NCI-H526 treated with DMSO at 0.1 percent for 48 hours (cell line): ENCODE measurements at regions not wholly inside any gene's neighbourhood (a gene's known extent, or its start where the extent isn't known, plus 50 kb on each side); places are given as distances from the start of the nearest gene placed in this dataset.
A peak's percentile ranks its signal among the peaks of the same experiment; 100 is the strongest.

ENCODE experiments used
- DNase-seq: peaks from one replicate; lab custom pipeline; 2025; lab: John Stamatoyannopoulos, UW

DNA sequence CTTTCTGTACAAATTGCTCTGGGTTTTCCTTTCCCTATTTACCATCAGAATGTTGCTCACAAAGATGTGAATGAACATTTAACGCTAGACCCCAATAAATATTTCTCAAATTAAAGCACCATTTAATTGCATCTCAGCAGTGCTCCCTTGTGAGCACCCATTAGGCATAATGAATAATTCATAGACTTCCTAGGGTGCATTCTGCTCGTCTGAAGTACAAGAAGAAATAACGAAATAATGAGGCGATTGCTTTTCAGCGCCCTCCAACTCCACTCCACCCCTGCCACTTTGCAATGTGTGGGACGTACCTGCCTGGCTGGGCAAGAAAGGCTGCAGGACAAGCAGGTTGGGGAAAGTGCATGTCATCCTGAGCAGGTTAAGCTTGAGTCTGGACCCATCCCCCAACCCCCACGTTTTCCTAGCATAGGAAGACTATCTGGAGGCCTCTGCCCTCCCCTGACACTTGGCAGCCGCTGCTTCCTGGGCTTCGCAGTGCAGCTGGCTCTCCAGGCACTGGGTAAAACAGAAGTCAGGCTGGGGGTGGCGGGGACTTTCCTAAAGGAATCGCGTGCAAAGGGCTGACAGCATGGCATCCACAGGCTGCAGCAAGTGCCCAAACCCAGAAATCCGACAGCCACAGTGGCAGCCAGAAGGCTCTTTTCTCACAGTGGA is 253.7 kb downstream of the DUSP6 start:
- DNase-seq, result no peak

DNA sequence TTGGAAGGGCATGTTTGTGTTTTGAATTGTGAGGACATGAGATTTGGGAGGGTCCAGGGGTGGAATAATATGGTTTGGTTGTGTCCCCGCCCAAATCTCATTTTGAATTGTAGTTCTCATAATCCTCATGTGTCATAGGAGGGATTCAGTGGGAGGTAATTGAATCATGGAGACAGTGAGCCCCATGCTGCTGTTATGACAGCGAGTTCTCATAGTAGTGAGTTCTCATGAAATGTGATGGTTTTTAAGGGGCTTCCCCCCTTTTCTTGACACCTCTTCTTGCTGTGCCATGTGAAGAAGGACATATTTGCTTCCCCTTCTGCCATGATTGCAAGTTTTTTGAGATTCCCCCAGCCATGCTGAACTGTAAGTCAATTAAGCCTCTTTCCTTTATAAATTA is 260.0 kb downstream of the DUSP6 start:
- no peak for DNase-seq

DNA sequence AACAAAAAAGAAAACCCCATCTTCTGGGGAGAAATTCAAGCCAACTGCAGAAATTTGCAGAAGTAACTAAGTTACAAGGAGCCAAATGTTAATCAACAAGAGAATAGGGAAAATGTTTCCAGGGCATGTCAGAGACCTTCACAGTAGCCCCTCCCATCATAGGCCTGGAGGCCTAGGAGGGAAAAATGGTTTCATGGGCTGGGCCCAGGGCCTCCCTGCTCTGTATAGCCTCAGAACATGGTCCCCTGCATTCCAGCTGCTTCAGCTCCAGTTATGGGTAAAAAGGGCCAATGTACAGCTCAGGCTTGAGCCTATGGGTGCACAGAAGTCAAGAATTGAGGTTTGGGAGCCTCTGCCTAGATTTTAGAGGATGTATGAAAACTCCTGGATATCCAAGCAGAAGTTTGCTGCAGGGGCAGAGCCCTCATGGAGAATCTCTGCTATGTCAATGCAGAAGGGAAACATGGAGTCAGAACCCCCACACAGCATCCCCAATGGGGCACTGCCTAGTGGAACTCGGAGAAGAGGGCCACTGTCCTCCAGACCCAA is 260.9 kb downstream of the DUSP6 start:
- DNase-seq, result no peak

DNA sequence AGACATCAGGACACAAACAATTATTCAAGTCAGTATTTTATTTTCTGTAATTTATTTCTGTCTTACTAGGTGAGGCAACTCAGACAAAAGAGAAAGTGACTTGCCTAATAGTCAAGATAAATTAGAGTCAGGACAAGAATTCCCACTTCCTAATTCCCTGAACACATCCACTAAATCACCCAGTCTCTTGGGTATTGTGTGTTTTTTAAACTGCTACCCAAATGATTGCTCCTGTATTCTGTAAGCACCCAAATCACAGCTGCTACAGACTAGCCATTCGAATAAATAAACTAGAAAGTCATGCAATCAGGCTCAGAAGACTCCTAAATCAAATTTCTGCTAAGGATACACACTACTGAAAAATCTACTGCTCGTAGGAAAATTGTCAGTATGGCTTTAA is 263.0 kb downstream of the DUSP6 start:
- no peak for DNase-seq

DNA sequence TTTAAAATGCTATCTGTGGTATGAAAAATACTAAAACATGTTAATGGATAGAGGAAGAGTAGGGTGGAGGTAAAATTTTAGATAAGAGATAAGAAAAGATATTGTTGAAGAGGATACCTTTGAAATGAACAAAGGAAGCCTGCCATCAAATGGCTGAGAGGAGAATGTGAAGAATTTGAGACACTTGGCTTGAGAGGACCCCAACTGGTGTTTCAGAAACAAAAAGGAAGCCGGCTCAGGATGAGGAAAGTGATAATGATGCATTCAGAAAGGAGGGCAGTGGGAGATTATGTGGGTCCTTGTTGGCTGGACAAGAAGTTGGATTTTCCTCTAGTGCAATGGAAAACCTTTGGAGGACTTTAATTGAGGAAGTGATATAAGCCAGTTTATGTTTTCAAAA is 264.4 kb downstream of the DUSP6 start:
- no peak for DNase-seq

DNA sequence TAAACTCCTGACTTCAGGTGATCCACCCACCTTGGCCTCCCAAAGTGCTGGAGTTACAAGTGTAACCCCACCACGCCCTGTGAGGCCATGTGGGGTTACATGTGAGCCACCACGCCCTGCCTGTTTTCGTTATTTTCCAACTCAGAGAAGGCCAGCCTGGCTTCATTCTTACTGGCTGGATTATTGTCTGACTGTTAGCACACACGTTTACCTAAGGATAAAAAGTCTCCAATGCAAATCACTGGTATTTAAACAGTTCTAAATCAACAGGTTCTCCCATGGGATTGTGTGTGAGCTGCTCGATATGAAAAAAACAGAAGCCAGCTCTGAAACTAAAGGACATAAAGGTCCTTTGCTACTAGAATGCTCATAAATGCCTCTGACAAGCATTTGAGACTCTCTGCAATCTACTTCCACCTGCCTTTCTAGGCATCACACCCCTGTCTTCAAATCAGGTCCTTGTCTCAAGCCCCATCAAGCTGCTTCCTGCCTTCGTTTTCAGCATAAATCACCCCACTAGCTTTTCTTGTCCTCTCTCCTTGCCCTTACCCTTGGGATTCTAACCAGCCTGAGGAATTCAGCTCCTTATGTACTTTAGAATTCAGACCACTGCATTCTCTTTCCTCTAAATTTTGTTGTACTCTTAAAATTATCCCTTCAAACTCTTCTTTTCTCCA is 265.0 kb downstream of the DUSP6 start:
- DNase-seq, result peak; percentile 87

DNA sequence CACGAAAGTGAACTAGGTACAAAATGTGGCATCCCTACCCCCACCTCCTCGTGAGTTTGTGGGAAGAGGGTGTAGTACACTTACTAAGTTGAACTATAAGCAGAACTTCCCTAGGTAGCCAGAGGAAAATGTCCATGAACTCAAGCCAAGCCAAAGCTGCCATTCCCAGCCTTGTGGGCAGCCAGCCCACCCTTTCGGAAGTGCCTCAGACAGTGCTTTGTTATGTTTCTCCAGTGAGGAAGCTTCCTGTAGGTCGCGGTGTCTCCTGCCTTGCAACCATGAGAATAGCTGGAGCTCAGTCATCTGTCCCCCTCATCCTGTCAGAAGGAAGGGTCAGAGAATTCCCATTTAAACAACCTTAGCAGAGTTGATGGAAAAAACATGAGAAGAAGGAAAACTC is 266.9 kb downstream of the DUSP6 start:
- DNase-seq, result no peak

DNA sequence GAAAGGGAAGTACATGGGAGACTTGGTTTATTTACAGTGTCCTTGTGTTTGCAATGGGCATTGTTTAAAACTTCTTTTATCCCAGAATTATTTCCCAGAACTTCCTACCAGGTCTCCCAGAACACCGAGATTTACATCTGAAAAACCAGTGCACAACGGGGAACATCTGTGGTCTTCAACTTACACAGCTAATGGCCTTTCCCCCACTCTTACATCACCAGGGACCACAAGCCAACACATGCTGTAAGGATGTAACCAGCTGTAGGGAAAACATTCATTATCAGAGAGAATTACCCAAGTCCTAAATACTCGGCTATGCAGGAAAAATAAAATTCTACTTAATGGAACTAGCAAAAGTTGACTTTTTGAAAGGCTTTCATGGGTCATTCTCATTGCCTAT is 267.6 kb downstream of the DUSP6 start:
- DNase-seq, result no peak

DNA sequence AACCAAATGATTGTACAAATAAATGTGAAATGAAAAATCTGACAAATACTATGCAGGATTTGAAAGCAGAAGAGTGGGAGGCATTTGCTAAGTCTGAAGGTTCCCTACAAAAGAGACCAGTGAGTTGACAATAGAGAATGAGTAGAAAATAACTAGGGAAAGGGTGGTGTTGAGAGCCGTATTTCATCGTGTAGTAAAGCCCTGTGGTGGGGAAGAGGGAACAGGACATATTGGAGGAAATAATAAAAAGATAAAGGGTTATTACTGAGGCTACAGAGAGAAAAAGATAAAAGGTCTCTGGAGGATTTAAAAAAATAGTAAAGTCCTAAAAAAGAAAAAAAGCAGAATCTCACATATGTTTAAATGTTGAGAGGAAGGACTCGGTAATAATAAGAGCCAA is 268.8 kb downstream of the DUSP6 start:
- DNase-seq, result no peak

DNA sequence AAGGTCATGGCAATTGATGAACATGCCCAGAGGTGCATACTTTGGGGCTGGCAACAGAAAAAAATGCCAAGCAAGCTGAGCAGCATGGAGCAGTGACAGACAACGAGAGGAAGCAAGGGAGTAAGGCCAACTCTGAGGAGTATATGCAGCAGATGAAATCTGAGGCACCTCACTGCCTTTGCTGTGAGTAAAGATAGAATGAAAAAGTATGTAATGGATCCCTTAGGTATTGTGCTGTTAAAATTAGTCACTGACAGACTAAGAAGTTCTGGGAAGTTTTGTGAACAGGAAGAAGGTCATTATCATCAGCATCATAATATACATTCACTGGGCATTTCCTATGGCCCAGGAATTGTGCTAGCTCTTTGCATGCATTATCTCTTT is 269.9 kb downstream of the DUSP6 start:
- no peak for DNase-seq

DNA sequence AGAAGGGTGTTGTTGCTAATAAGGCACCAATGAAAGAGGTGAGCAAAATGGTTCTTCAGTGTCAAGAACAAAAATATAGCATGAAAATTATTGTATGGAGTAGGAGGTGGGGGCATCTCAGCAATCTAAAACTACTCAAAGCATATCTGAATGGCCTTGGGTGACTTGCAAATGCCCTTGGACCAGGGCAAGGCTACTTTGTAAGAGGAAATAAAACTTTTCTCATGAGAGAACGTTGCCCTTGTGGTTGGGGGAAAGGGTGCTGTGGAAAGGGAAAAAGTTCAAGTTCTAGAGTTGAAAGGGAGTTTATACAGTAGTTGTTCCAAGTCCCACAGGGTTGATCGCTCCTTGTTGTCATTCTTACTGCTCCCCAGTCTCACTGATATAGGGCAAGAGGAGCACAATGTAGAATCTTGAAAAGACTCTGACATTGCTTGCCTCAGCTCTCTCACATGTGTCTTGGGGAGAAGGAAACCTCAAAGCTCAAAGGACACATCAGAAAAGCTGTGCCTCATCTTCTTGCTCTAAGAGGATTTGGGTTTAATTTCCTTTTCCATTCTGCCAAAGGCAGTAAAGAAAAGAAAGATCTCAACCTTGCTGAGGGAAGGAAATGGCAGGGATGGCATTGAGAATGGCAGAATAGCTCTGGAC is 270.5 kb downstream of the DUSP6 start:
- DNase-seq, result no peak

DNA sequence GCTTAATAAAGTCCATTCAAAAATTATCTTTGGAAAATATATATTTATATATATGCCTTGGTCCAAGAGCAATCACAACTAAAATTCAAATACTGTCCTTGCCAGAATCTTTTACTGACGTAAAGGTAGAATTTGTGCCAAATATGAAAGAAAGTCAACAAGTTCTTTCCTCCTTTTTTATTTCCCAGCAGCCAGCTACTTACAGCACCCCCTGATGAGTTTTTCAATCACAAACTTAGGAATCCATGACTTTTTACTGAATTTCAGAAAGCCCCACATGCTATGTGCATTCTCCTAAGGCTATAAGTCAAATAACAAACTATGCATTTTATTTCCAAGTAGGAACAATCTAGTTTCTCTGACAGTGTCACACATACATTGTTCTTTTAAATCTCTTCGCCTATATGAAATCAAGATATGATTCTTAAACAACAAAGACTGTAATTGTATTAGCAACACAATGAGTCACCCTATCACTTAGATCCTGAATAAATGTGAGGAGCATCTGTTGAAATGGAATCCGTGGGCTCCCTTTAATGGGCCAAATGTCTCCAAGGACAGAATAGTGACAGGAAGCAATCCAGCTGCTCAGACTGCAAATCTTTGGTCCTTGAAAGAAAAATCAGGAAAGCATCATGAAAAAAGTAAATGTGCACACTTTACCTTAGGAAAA is 271.4 kb downstream of the DUSP6 start:
- DNase-seq, result no peak

DNA sequence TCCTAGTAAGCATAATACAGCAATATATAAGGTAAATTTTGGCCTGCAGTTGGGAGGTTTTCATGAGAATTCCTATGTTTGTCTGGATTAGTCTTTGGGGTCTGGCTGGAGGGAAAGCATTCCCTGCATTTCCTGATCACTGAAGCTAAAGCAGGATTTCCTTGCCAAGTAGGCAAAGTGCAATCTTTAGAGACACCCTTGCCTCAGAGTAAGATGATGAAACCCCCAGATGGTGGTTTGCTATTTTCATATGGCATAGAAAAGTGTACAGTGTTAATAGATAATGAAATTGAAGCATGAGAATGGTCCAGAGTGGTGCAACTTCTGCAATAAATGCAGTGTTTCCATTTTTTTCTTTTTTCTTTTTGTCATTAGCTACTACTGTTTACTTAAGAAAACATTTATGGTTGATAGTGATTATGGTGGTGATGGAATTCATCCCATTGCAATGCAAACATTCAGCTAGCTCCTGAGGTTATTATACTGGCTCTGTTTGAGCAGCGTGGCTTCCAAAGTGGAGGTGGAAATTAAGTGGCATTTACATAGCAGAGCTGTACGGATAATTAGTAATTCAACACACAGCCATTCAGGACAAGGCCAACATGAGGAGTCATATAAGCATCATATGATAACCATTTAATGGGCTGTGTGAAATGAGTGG is 276.3 kb downstream of the DUSP6 start:
- peak; percentile 36 for DNase-seq

DNA sequence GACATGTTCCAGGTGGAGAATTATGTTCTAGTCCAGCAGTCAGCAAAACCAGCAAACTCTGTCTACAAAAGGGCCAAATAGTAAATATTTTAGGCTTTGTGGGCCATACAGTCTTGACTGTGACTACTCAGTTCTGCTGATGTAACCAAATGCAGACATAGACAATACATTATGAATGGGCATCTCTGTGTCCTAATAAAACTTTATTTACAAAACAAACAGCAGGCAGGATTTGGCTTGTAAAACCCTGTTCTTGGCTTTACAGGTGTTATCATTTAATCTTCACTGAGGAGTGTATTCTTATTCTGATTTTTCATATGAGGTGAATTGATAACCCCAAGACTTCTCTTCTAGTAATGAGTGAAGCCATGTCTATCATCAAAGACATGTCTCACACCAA is 278.6 kb downstream of the DUSP6 start:
- no peak for DNase-seq

DNA sequence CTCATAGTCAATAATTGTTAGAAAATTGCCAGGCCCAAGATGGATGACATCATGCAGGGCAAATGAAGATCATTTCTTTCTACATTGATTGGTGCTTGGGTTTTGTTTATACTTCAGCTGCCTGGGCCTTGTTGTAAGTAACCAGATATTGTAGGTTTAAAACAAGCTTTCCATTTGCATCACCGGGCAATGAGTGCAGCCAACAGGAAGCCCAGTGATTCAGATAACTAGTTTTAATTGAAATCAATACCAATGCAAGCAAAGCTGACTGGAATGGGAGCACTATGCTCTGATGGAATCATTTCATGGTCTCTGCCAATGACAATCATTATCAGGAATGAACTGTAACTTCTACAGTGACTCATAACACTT is 279.3 kb downstream of the DUSP6 start:
- no peak for DNase-seq

DNA sequence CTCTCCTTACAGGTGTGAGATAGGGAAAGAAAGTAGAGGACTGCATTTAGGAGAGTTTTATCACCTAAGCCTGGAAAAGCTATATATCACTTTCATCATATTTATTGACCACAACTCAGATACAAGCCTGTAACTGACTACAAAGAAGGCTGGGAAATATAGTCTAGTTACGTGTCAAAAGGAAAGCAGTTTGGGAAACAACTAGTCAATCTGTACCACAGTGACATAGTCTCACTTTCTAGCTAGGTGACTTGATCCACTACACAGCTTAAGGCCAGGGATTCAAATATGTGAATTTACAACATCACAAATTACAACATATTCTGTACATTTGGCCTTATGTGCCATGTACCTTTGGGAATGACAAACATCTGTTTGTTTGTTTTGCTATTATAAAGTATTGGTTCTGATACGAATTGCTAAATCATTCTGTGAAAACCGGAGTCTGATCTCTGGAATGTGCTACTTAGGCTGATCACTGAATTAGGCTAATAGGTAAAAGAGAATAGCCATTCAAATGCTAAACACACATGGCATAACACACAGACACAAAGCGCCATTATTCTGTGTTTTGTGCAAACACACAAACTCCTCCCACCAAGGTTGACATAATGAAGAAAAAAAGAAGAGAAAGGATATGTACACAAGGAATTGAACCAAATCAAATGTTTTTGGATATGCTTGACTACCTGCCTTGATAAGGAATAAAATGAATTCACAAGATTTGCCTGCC is 279.8 kb downstream of the DUSP6 start:
- peak; percentile 81 for DNase-seq

DNA sequence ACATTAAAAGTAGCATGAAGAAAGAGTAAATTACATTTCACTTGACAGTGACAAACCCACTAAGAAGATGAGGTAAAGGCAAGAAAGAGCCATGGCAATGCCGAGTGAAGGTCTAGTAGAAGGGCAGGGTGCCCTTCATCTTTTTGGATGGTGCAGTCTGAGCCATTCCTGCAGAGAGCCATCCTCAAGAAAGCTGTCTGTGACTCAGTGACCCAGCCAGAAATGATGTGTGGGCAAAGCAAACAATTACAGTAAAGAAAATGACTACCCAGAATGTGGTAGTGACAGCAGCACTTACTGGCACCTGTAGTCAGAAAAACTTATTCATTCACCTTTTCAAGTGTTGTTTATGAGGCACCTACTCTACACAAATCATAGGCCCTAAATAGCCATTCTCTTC is 281.7 kb downstream of the DUSP6 start:
- DNase-seq, result no peak

DNA sequence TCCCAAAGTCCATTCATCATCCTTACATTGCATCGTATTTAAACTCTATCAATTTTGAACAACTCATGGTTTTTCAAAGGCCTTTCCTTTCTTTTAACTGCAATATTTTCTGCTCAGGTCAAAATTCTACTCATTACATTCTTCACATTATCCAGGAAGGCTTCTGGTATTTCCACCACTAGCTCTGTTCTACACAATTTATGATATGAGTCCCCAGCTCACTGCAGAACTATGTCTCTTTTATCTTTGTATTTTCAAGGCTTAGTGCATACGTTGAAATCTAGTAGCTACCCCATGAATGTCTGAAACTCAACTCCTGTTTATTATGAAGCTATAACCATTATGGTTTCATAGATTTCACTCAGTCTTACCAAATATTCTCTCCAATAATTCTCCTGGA is 282.9 kb downstream of the DUSP6 start:
- no peak for DNase-seq

DNA sequence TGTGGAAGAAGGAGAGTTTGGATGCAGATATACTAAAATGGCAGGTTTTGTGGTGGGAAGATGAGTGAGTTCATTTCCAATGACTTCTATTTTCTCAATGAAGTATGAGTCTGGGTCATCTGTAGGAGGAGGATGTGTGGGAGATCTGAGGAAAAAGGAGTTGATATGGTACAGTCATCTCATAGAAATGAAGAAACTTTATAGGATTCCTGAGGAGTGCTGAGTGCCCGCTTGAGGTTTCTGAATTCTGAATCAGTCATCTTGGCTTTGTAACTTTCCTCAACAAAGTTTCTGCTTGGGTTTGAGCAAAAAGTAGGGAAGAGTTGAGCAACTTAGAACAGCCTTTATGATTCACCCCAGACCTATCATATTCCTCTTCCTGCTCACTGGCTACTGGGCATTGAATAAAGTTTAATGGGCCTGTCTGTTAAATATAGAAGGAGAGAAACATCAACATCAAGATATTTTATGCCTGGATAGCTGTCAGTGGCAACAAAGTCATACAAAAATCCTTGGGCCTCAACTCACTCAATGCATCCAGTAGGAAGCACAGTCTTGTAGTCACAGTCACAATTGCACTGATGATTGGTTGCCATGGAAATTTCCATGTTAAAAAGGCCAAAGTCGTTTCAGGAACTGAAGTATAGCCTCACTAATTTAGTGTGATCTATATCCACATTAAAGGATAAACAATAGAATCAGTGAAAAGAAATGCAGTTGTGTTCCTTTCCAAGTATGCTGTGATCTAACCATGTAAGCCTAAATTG is 284.7 kb downstream of the DUSP6 start:
- DNase-seq, result no peak

DNA sequence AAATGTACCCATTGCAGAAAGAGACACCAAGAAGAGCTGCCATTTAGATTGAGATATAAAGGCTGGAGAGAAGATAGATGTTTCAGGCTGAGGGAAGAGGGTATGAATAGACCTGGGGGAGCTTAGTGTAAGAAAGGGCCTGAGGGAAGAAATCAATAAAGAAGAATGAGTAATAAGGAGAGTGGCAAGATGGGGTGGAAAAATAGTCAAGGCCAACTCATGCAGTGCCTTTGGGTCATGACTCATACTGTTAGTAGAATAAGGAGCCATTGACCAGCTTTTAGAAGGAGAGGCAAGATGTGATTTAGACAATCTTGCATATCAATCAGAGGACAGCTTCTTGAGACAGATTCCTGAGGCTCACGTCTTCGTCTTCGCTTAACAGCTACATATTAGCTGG is 287.5 kb downstream of the DUSP6 start:
- no peak for DNase-seq

DNA sequence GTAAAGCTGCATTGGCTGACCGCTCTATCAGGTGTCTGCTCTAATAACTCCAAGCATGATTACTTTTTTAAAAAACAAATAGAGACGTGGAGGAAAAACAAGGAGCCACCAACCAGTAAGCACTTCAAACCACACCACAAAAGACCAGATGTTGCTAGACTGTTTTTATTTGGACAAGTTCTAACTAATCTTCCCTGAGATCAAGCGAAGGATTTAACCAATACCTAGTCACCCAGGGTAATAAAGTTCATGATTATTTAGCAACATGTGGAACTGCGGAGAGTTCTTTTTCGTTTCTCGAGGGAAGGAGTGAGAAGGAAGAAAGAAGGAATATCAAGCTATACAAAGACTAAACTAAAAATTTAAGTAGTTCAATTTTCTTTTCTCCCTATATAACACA is 288.1 kb downstream of the DUSP6 start:
- DNase-seq, result no peak
